ENCODE measurements at regions not wholly inside any gene's neighbourhood (a gene's known extent, or its start where the extent isn't known, plus 50 kb on each side); places are given as distances from the start of the nearest gene placed in this dataset.

GRCh38 chr4:164461901-164462300 lies 292.0 kb upstream of the SMIM31 start:
- intact Hi-C loops (cut with DNase I), result no loop called here
- no peaks in the 10 kb centered on the region for H3K36me3 ChIP-seq (replicated peaks in 1 of 2; ENCODE audit: insufficient read depth in 1 of 2, low read depth in 2 of 2)

GRCh38 chr4:164462471-164462870 lies 291.5 kb upstream of the SMIM31 start:
- Histone ChIP-seq H3K4me1 (no peaks in the 10 kb centered on the region), H3K27me3 (no peaks in the 10 kb centered on the region), H3K36me3 (replicated peaks in 1 of 2; ENCODE audit: insufficient read depth in 1 of 2, low read depth in 2 of 2) (no peaks in the 10 kb centered on the region), H3K27ac (no peak overlapping the region), H3K4me3 (no peak overlapping the region), H3K9me3 (no peaks in the 10 kb centered on the region)
- no peak for ATAC-seq
- intact Hi-C loops (cut with DNase I), result no loop called here
- no peak for DNase-seq
- TF ChIP-seq POLR2A (IDR thresholded peaks at IDR 0.05), result no peak
- TF ChIP-seq CTCF (IDR thresholded peaks at IDR 0.05), result no peak

More at GRCh38 chr4:164461901-164462300, 292.0 kb upstream of the SMIM31 start:
- Histone ChIP-seq H3K27ac (no peak overlapping the region), H3K27me3 (no peaks in the 10 kb centered on the region), H3K4me1 (no peaks in the 10 kb centered on the region), H3K9me3 (no peaks in the 10 kb centered on the region), H3K4me3 (no peak overlapping the region)
- ATAC-seq (no peak), DNase-seq (no peak)
- no peak for TF ChIP-seq CTCF (IDR thresholded peaks at IDR 0.05)
- TF ChIP-seq POLR2A (IDR thresholded peaks at IDR 0.05), result no peak
- 28 to 39% methylated on average over 2 of the region's 2 CpGs for WGBS, 2 donors

GRCh38 chr4:164464313-164464712 lies 289.6 kb upstream of the SMIM31 start:
- intact Hi-C loops (cut with DNase I), result no loop called here
- TF ChIP-seq POLR2A (IDR thresholded peaks at IDR 0.05) (no peak), CTCF (IDR thresholded peaks at IDR 0.05) (no peak)
- ATAC-seq (no peak), DNase-seq (no peak)
- H3K36me3 ChIP-seq (replicated peaks in 1 of 2; ENCODE audit: insufficient read depth in 1 of 2, low read depth in 2 of 2), result no peaks in the 10 kb centered on the region
- no peak overlapping the region for H3K27ac ChIP-seq
- 67 to 78% methylated on average over 1 of the region's 1 CpG for WGBS, 2 donors
- no peaks in the 10 kb centered on the region for H3K4me1 ChIP-seq
- no peaks in the 10 kb centered on the region for H3K27me3 ChIP-seq
- H3K9me3 ChIP-seq, result no peaks in the 10 kb centered on the region
- H3K4me3 ChIP-seq, result no peak overlapping the region

GRCh38 chr4:164467493-164467892 lies 286.4 kb upstream of the SMIM31 start:
- Histone ChIP-seq H3K27me3 (no peaks in the 10 kb centered on the region), H3K4me1 (no peaks in the 10 kb centered on the region), H3K27ac (no peak overlapping the region), H3K4me3 (no peak overlapping the region), H3K36me3 (replicated peaks in 1 of 2; ENCODE audit: insufficient read depth in 1 of 2, low read depth in 2 of 2) (no peaks in the 10 kb centered on the region), H3K9me3 (no peaks in the 10 kb centered on the region)
- no peak for TF ChIP-seq CTCF (IDR thresholded peaks at IDR 0.05)
- no peak for TF ChIP-seq POLR2A (IDR thresholded peaks at IDR 0.05)
- intact Hi-C loops (cut with DNase I), result no loop called here
- DNase-seq (no peak), ATAC-seq (no peak)
- WGBS, 2 donors, result 36 to 37% methylated on average over 3 of the region's 3 CpGs

GRCh38 chr4:164481306-164482091 lies 272.4 kb upstream of the SMIM31 start:
- no peaks in the 10 kb centered on the region for H3K36me3 ChIP-seq (replicated peaks in 1 of 2; ENCODE audit: insufficient read depth in 1 of 2, low read depth in 2 of 2)
- TF ChIP-seq CTCF (IDR thresholded peaks at IDR 0.05) (no peak), POLR2A (IDR thresholded peaks at IDR 0.05) (no peak)
- DNase-seq, result no peak

More at GRCh38 chr4:164481306-164482091, 272.4 kb upstream of the SMIM31 start:
- no peaks in the 10 kb centered on the region for H3K4me1 ChIP-seq
- H3K27me3 ChIP-seq, result no peaks in the 10 kb centered on the region
- H3K27ac ChIP-seq, result no peak overlapping the region
- ATAC-seq, result no peak
- H3K9me3 ChIP-seq, result no peaks in the 10 kb centered on the region
- 54 to 57% methylated on average over 4 of the region's 4 CpGs for WGBS, 2 donors
- intact Hi-C loops (cut with DNase I), result no loop called here
- H3K4me3 ChIP-seq, result no peak overlapping the region

Measured in body of pancreas (tissue), 4 donors.